HG03439 (cell line): ENCODE measurements at regions not wholly inside any gene's neighbourhood (a gene's known extent, or its start where the extent isn't known, plus 50 kb on each side); places are given as distances from the start of the nearest gene placed in this dataset.
"Not testable (repeated sequence)": the region's sequence is repeated elsewhere in the genome, so short reads cannot be mapped to it uniquely, and the experiment has no call there.

Source experiments
- ATAC-seq: cut with Tn5 transposase; IDR thresholded peaks from one replicate; pipeline ENCODE4 v1.9.1; 2021; ENCODE audit warnings: mild to moderate bottlenecking, moderate library complexity; ENCODE audit not compliant: unreplicated experiment

DNA sequence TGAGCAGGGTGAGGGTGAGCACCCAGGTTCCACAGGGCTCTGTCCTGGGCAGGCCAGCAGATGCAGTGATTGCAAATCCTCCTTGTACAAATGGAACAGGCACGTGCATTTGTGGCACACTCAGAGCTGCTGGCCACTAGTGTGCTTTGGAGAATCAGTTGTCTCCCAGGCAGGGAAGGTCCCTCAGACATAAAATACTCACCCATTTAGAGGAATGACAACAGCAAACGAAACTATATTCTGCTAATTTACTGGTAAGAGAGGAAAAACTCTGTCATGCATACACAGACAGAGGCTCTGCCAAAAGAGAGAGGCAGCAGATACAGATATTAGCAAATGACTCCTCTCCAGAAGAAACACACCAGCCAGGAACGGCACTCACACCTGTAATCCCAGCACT lies 116.5 kb upstream of the PLGLB2 start:
- not testable (repeated sequence) for ATAC-seq

DNA sequence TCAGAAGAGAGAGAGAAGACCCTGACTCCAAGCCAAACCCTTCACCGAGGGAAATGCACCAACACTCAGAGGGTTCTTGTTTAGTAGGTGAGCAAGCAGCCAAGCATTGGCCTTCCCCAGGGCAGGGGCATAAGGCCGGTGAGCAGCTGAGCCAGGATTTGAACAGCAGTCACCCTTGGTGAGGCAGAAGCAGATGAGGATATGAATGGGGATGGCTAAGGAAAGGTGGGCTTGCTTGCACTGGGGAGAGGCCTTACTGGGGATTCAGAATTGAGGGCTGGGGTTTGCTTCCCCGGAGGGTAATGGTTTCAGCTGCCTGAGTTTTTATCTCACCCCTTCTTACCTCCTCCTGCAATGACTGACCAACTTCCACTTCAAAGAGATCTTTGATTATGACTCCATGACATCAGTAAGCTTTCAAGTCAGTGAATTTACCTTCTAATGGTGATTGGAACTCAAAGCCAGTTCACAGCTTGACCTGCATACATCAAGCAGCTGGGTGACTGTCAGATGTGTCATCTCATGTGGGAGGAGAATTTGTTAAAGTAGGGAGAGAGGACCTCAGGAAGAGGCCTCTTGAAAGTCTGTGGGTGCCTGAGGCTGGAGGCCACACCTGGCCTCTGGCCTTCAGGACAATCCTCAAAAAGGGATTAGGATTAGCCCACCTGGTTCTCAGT lies 114.5 kb upstream of the PLGLB2 start:
- ATAC-seq = not testable (repeated sequence)

DNA sequence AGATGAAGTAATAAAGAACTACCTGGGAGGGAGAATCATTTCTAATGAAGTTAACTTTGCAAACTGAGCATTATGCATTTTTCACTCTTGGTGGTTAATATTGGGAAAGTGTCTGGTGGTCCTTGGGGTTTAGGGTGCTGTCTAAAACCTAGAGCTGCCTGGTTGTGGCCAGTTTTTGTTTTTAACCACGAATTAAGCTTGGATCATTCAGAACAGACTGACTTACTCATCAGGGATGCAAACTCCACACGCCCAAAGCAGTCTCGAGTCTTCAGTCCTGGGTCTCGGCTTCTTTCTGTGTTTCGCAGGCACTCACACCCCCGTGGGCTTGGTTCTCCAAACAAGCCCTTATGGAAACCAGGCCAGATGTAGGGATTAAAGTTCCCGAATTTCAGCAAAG lies 113.8 kb upstream of the PLGLB2 start:
- ATAC-seq = not testable (repeated sequence)

DNA sequence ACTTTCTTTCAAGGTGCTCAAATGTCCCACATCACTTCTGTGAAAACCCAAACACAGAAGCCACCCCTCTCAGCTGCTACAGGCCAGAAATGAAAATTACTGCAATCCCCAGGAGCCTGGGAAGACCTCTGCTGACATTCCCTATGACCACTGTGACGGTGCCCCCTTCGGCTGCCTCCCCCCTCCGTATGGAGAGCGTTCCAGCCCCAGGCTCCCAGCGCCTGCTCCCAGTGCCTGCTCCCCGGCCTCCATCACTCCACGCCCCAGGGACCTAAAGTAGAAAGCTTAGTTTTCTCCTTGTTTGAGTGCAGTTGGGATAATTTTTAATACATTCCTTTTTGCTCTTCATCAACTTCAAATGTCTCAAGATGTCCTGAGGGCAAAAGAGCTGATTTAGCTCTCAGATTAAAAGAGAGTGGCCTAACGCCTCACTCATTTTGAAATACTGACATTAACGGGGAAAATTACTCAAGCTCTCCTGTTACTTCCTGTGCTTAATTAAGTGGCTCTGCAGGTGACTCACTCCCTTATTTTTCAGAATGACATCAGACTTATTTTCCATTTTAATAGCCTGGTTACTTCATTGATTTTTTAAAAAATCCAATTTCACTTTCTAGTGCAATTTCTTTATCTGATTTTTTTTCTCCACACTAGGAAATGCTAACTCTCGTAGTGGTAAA lies 112.8 kb upstream of the PLGLB2 start:
- ATAC-seq = not testable (repeated sequence)

DNA sequence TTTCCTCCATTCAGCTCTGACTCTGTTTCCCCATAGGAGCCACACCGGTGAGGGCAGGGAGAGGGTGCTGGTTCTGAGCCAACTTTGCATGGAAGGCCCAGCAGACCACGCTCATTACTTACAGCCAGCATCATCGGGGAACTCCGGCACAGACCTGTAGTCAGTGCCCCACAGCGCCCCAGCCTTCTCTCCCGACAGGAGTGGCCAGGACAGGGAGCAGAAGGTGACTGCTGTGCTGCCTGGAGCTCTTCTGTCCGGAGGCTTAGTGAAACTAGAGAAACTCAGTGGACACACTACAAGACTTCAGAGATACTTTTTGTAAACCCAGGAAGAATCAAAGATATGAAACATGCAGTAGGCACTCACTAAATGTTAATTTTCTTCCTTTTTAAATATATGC lies 111.6 kb upstream of the PLGLB2 start:
- ATAC-seq = not testable (repeated sequence)

DNA sequence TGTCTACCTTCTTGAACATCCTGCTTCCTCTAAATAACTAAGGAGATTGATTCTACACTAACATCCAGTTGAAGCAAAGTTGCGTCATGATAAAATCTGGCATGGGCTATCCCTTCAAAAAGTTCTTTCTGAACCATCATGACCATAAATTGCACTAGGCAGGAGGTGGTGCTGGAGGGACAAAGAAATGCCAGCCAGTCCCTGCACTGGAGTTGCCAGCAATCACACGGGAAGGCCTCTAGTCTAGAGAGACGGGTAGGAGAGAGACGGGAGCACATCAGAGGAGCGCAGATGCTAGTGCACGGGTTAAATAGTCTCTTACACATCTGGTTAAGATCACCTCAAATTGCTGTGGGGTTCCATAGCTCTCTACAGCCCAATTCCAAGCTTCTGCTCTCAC lies 111.2 kb upstream of the PLGLB2 start:
- not testable (repeated sequence) for ATAC-seq

DNA sequence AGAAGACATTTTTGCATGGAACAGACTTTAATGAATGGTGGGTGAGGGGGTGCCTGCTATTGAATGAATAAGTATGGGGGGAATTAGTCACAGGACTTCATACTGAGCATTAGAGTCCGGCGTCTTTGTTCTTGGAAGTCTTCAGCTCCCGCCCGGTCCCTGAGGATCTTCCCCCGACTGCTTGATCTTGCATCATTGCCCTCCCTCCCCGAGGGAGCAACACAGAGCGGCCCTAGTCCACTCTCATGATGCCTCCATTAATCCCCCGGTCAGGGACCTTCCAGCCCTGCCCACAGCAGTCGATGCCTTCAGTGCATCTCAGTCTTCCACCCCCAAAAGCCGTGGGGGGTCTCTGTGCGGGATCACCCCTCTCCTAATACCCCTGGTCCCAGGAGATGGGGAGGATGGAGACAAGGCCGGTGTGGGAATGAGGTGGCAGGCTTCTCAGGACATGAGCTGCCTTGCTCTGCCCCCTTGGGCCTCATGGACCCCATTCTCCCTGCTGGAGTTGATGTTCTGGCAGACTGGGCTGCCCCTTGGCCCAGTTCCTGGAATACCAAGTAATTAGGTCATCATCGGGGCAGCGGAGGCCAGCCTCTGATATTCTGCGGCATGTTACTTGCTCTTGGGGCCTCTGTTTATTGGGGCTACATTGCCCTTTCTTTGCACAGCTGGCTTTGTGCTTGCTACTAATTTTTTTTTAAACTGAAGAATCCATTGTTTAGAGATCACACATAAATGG lies 110.5 kb upstream of the PLGLB2 start:
- ATAC-seq = not testable (repeated sequence)

DNA sequence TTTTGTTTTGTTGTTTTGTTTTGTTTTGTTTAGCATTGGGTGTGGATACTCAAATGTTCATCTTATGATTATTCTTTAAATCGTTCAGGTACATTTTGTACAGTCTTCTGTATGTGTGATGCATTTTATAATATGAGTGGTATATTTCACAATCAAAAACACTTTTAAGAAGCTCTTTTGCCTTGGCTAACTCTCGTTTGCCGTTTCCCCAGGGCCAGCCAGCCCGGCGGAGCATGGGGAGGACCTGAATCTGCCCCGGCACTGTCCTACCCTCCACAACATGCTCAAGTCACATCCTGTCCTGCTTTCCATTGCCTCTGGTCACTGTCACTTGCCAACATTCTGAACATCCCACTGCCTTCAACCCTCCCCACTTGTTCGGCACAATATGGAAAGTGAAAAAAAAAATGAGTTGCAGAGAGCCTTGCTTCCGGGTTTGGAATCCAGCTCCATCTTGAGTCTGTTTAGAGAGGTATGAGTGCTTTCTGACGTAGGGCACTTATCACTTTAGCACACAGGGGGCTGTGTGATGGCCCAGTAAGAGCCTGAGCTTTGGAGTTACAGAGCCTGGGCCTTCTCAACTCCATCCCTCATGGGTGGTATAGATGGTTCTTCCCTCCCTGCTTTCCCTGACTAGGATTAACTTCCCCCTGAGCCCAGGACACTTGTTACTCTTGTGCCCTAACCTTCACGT lies 109.6 kb upstream of the PLGLB2 start:
- not testable (repeated sequence) for ATAC-seq

DNA sequence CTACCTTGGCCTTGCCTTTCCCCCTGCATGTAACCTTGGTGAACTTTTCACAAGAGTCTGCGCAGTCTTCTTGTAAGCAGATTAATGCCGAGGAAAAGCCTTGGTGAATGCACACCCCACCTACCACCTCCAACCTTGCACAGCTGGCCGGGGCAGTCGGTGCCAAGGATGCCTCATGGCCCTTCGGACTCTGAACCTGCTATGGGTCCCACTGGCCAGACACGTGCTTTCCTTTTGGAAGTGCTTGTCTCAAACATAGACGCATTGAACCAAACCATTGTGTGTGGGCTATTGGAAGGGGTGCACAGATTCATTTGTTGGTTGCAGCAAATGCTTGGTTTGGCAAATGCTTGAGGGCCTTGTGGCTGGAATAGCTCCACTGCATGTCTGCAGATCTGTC lies 109.0 kb upstream of the PLGLB2 start:
- not testable (repeated sequence) for ATAC-seq

DNA sequence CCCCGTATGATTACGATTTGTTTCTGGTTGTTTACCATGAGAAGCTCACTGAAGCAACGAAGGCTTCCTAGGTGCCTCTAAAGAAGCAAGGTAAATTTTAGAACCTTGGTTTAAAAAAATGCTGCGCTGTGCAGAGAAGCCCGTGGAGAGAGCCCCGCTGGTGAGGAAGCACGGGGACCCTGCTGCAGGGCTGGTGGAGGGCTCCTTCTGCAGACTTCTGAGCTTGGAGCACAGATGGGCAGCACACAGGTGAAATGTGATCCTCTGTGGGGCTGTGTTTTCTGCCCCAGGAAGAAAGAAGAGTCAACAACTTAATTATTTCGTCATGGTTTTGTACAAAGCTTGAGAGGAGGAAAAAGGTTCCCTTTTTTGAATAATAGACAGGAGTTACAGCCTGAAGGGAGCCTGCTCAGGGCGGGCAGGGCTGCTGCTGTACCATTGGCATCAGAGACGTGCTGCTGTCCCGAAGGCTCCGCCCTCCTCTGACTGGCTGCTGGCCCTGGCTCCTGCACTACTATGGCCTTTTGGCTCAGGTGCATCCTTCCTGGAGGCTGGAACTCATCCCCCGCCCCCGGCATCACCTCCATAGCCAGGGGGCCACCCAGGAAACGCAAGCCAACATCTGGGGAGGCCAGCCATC lies 108.0 kb upstream of the PLGLB2 start:
- not testable (repeated sequence) for ATAC-seq

DNA sequence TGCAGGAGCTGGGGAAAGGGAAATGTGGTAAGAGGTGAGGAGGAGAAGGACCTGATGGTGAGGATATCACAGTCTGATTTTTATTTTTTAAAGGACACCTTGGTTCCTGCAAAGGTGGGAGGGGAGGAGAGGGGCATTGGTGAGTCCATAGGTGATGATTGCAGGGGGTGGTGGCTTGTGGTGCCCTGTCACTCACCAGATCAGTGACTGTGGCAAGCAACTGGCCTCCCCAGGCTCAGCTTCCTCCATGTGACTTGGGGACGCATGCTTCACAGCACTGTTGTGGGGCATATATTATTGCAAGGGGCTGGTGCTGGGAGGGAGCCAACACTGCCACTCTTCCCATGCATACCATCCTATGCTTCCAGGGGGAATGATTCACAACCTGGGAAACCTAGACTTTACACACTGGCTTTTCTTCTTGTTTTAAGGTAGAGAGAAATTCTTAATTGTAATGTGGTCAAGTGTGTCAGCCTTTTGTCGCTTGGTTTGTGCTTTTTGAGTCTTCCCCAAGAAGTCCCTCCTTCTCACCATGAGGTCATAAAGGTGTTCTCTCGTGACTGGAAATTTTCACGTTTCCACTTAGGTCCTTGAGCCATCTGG lies 106.8 kb upstream of the PLGLB2 start:
- not testable (repeated sequence) for ATAC-seq

DNA sequence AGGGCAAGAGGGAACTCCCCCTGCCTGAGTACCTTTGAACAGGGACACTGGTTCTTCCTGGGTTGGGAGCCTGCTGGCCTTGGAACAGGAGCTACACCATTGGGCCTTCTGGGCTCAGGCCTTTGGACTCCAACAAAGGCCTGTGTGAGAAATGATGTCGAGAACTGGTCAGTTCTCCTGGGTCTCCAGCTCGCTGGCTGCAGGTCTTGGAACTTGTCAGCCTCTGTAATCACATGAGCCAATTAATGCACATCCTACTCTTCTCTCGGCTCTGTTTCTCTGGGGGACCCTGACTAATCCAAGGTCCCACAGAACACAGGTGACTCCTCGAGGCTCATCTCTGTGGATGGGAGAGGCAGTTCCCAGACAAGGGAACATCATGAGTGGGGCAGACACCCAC lies 104.7 kb upstream of the PLGLB2 start:
- ATAC-seq = not testable (repeated sequence)

DNA sequence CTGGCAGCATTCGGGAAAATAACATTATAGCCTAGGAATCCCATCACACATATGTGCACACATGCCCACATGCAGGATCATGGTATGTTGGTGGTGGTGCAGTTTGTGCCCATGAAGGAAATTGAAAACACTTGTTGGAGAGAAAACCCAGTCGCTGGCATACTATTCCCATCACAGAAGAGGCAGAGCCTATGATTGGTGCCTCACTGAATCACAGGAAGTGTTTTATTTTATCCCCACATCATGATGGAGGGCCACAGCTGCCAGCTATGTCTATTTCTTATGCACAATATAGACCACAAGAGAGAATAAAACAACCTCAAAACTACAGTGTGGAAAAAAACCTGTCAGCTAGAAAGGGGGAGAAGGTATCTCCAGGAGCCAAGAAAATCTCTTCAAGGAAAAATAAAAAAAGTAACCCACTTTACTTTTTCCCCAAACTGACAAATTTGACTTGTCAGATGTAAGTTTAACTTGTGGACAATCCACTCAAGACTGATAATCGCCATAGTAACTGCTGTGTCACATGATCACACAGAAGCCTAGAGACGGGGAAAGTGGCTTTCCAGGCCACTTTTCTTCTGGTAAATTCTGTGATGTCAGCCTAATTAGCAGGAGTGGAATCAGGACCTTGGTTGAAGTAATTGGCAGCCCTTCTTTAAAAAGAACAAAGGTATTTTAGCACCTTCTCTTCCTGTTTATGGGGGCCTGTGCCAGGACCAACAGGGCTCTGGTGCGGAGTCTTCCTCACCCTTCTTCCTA lies 100.0 kb upstream of the PLGLB2 start:
- ATAC-seq = not testable (repeated sequence)

DNA sequence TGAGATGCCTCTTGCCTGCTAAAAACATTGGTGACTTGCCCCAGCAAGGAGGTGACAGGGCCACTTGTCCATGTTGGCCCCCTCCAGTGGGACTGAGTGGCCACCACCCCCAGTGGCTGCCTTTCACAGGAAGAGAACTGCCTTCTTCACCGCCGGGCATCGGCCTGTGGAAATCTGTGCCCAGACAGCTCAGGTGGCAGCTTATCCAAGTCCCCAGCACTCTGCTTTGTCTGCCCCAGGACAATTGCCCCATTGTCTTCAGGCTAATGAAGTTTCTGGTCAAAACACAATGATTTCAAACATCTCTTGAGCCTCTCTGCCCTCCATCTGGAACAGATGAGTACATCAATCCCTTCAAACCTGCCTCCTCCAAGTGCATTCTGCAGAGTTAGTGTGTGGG lies 99.1 kb upstream of the PLGLB2 start:
- ATAC-seq = not testable (repeated sequence)

DNA sequence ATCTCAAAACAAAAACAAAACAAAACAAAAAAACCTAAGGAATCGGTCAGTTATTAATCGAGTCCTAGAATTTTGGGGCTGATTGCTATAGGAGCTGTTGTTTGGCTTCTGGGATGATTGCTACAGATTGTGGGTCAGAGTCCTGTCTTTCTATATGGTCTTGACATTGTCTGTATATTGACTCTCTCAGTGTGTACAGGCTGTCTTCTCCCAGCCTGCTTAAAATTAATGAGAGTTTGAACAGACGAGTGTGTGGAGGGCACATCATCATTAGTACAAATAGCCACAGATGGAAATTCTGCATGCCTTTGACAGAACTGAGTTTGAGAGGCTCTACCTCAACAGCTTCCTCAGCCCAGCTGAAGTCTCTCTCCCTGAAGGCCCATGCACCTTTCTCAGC lies 98.0 kb upstream of the PLGLB2 start:
- ATAC-seq = not testable (repeated sequence)

DNA sequence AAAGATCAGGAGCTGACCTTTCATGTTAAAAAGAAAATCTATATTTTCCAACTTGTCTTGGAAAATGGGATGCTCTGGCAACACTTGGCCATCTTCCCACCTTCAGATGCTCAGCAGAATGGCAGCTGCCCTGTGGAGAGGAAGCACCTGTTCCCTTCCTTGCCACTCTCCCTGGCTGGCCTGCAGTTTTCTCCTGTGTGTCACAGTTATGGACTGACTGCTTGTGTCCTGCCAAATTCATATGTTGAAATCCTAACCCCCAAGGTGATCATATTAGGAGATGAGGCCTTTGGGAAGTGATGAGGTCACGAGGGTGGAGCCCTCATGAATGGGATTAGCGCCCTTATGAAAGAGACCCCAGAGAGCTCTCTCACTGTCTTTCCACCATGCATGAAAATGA lies 97.0 kb upstream of the PLGLB2 start:
- not testable (repeated sequence) for ATAC-seq

DNA sequence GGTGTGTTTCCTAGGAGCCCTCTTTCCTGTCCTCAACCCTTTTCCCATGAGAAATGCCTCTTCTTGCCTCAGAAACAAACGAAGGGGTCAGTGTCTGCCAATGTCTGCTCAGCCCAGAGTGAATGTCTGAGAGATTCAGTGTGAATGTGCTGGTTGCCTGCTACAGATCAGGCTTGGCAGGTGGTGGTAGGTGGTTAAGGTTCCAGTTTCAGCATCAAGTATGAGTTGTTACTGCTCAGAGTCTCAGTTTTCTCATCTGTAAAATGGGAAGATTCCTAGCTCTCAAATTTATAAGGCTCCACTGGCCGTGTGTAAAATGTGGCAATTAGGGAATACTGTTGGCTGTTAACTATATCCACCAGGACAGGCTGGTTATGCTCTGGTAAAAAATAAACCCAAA lies 96.3 kb upstream of the PLGLB2 start:
- ATAC-seq = not testable (repeated sequence)

DNA sequence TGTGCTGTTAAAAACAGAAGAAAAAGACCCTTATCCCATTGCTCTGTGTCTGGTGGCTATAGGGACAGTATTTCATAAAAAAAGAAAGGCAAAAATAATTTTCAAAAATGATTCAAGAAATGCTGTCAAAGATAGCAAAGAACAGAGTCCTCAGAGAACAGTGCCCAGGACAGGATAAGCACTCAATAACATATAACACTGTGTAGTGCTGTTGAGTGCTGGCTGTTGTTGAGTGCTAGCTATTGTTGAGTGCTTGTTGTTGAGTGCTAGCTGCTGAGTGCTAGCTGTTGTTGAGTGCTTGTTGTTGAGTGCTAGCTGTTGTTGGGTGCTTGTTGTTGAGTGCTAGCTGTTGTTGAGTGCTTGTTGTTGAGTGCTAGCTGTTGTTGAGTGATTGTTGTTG lies 94.5 kb upstream of the PLGLB2 start:
- not testable (repeated sequence) for ATAC-seq

DNA sequence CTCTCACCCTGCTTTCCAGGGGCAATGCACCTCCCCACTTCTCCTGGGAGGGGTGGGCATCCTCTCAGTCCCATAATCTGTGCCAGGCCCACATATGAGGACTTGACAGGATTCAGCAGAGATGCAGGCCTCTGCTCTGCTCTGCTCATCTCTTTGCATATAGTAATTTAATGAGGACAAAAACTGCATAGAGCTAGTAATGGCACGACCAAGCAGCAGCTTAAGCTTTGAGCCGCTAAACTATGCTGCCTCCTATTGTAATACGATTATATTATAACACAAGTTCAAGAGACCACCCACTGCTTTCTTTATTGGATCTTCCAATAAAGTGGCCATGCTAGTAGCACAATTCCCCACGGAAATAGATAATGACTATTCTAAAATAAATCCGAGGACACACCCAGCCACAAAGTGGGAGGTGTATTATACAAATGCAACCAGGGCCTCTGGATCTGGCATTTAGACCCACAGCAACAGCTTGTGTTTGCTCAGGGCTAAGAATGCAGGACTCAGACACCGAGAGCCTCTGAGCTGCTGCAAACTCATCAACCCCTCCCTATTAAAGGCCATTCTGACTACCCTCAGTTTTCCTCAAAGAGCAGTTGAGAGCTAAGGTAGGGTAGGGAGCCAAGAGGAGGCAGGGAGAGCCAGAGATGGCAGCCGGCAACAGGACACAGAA lies 93.6 kb upstream of the PLGLB2 start:
- not testable (repeated sequence) for ATAC-seq
